ENCODE measurements at regions not wholly inside any gene's neighbourhood (a gene's known extent, or its start where the extent isn't known, plus 50 kb on each side); places are given as distances from the start of the nearest gene placed in this dataset.

DNA sequence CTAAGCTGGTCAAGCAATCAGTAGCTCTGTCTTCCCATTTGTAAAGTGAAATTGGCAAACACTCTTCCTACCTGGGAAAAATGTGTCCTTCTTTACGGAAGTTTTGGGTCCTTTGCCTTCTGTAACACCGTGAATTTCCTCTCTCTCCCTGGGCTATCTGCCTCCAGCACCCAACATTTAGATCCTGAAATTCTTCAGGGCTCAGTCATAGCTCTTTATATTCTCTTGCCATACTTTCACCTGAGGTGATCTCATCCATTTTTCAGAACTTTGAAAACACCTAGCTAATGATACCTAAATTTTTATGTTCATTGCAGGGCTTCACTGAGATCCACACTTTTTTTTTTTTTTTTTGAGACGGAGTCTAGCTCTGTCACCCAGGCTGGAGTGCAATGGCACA, 1042.2 kb downstream of the DIAPH3 start (continued):
- TF ChIP-seq, protein P1, sequence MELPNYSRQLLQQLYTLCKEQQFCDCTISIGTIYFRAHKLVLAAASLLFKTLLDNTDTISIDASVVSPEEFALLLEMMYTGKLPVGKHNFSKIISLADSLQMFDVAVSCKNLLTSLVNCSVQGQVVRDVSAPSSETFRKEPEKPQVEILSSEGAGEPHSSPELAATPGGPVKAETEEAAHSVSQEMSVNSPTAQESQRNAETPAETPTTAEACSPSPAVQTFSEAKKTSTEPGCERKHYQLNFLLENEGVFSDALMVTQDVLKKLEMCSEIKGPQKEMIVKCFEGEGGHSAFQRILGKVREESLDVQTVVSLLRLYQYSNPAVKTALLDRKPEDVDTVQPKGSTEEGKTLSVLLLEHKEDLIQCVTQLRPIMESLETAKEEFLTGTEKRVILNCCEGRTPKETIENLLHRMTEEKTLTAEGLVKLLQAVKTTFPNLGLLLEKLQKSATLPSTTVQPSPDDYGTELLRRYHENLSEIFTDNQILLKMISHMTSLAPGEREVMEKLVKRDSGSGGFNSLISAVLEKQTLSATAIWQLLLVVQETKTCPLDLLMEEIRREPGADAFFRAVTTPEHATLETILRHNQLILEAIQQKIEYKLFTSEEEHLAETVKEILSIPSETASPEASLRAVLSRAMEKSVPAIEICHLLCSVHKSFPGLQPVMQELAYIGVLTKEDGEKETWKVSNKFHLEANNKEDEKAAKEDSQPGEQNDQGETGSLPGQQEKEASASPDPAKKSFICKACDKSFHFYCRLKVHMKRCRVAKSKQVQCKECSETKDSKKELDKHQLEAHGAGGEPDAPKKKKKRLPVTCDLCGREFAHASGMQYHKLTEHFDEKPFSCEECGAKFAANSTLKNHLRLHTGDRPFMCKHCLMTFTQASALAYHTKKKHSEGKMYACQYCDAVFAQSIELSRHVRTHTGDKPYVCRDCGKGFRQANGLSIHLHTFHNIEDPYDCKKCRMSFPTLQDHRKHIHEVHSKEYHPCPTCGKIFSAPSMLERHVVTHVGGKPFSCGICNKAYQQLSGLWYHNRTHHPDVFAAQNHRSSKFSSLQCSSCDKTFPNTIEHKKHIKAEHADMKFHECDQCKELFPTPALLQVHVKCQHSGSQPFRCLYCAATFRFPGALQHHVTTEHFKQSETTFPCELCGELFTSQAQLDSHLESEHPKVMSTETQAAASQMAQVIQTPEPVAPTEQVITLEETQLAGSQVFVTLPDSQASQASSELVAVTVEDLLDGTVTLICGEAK (IDR thresholded peaks at IDR 0.05; ENCODE audit: borderline replicate concordance) = no peak
- no peak for TF ChIP-seq ZNF217 (IDR thresholded peaks at IDR 0.05)
- no peak for TF ChIP-seq ZNF384 (IDR thresholded peaks at IDR 0.05; ENCODE audit: borderline replicate concordance, low read depth, low read length)
- TF ChIP-seq, protein P2, sequence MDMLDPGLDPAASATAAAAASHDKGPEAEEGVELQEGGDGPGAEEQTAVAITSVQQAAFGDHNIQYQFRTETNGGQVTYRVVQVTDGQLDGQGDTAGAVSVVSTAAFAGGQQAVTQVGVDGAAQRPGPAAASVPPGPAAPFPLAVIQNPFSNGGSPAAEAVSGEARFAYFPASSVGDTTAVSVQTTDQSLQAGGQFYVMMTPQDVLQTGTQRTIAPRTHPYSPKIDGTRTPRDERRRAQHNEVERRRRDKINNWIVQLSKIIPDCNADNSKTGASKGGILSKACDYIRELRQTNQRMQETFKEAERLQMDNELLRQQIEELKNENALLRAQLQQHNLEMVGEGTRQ (IDR thresholded peaks at IDR 0.05; ENCODE audit: borderline replicate concordance, low read depth, low read length) = no peak

DNA sequence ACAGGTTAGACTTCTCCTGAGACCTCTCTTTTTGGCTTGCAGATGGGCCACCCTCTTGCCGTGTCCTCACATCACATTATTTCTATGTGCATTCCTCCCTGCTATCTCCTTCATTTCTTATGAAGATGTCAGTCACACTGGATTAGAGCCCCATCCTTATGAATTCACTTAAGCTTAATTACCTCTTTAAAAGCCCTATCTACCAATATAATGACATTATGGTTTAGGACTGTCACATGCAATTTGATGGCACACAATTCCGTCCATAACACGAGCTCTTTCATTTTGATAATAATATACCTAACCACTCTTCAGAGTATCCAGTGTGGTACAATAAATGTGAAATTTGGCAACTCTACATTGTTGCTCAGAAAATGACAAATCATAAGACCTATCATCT, 1037.3 kb downstream of the DIAPH3 start:
- no peak for ATAC-seq
- no peak overlapping the region for H2AFZ ChIP-seq (ENCODE audit: control insufficient read depth, low read depth, low read length)
- ChIA-PET RAD21 (ENCODE audit: unreplicated experiment) (no interaction called here), CTCF (no interaction called here), SMC1A (ENCODE audit: uncharacterized antibody, unreplicated experiment) (no interaction called here), POLR2A (no interaction called here)
- no peak overlapping the region for H3K9ac ChIP-seq (ENCODE audit: control insufficient read depth, insufficient read depth, low read length)
- H4K20me1 ChIP-seq (ENCODE audit: control insufficient read depth, insufficient read depth) = no peaks in the 10 kb centered on the region
- no peaks in the 10 kb centered on the region for H3K4me1 ChIP-seq (ENCODE audit: control insufficient read depth, insufficient read depth, low read length)
- FAIRE-seq = no peak
- no peak overlapping the region for H3K4me2 ChIP-seq (ENCODE audit: control insufficient read depth, insufficient read depth)
- no peaks in the 10 kb centered on the region for H3K79me2 ChIP-seq (ENCODE audit: control insufficient read depth, insufficient read depth, low read length)
- no peak overlapping the region for H3K27ac ChIP-seq (ENCODE audit: control insufficient read depth, insufficient read depth)
- no peaks in the 10 kb centered on the region for H3K36me3 ChIP-seq (ENCODE audit: control insufficient read depth in 2 of 2, insufficient read depth in 2 of 2, low read length in 1 of 2)
- no peaks in the 10 kb centered on the region for H3K27me3 ChIP-seq (replicated peaks in 1 of 2; ENCODE audit: control insufficient read depth in 2 of 2, insufficient read depth in 2 of 2, low read length in 1 of 2)
- H3K4me3 ChIP-seq = no peak overlapping the region
- 31% methylated on average over 3 of the region's 3 CpGs for WGBS (ENCODE audit: insufficient coverage, insufficient replicate concordance, low lambda C conversion rate, missing lambda C conversion rate)
- BruUV-seq (replicated peaks) = no TSS peak
- DNase-seq (ENCODE audit: low read depth, low spot score) = no peak
- intact Hi-C loops (cut with micrococcal nuclease; ENCODE audit: unreplicated experiment) (no loop called here), in situ Hi-C loops (cut with MboI) (no loop called here)
- no peaks in the 10 kb centered on the region for H3K9me3 ChIP-seq (replicated peaks; ENCODE audit: control insufficient read depth, insufficient read depth, low read length)
- TF ChIP-seq, protein P3, sequence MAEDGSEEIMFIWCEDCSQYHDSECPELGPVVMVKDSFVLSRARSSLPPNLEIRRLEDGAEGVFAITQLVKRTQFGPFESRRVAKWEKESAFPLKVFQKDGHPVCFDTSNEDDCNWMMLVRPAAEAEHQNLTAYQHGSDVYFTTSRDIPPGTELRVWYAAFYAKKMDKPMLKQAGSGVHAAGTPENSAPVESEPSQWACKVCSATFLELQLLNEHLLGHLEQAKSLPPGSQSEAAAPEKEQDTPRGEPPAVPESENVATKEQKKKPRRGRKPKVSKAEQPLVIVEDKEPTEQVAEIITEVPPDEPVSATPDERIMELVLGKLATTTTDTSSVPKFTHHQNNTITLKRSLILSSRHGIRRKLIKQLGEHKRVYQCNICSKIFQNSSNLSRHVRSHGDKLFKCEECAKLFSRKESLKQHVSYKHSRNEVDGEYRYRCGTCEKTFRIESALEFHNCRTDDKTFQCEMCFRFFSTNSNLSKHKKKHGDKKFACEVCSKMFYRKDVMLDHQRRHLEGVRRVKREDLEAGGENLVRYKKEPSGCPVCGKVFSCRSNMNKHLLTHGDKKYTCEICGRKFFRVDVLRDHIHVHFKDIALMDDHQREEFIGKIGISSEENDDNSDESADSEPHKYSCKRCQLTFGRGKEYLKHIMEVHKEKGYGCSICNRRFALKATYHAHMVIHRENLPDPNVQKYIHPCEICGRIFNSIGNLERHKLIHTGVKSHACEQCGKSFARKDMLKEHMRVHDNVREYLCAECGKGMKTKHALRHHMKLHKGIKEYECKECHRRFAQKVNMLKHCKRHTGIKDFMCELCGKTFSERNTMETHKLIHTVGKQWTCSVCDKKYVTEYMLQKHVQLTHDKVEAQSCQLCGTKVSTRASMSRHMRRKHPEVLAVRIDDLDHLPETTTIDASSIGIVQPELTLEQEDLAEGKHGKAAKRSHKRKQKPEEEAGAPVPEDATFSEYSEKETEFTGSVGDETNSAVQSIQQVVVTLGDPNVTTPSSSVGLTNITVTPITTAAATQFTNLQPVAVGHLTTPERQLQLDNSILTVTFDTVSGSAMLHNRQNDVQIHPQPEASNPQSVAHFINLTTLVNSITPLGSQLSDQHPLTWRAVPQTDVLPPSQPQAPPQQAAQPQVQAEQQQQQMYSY (CRISPR knock-in tag; IDR thresholded peaks at IDR 0.05) = no peak
- no peak for TF ChIP-seq RELA (IDR thresholded peaks at IDR 0.05; ENCODE audit: borderline replicate concordance, partially characterized antibody)
- TF ChIP-seq, protein P1 (IDR thresholded peaks at IDR 0.05; ENCODE audit: borderline replicate concordance) = no peak
- no peak for TF ChIP-seq RUNX3 (IDR thresholded peaks at IDR 0.05; ENCODE audit: low read length)
- no peak for TF ChIP-seq BCL11A (IDR thresholded peaks at IDR 0.05; ENCODE audit: low read depth, low read length)
- no peak for TF ChIP-seq MYB (IDR thresholded peaks at IDR 0.05; ENCODE audit: borderline replicate concordance, low read depth, low read length)
- no peak for TF ChIP-seq POU2F2 (IDR thresholded peaks at IDR 0.05; ENCODE audit: borderline replicate concordance, low read depth, low read length)
